ENCODE measurements at regions not wholly inside any gene's neighbourhood (a gene's known extent, or its start where the extent isn't known, plus 50 kb on each side); places are given as distances from the start of the nearest gene placed in this dataset.
"Not testable (repeated sequence)": the region's sequence is repeated elsewhere in the genome, so short reads cannot be mapped to it uniquely, and the experiment has no call there.

GRCh38 chr7:66429498-66430163 lies 199.1 kb upstream of the KCTD7 start:
- H3K4me3 ChIP-seq (ENCODE audit: insufficient read depth, low read depth, low read length) = no peak overlapping the region
- no peaks in the 10 kb centered on the region for H3K9me3 ChIP-seq (ENCODE audit: insufficient read depth, low read depth, low read length)
- peaks cover 4% of the 10 kb centered on the region for H3K4me1 ChIP-seq (ENCODE audit: insufficient read depth, low read length)
- no peaks in the 10 kb centered on the region for H3K27me3 Mint-ChIP-seq (ENCODE audit: low read depth, unreplicated experiment)
- no peak overlapping the region for H3K4me3 Mint-ChIP-seq (ENCODE audit: unreplicated experiment)
- no peaks in the 10 kb centered on the region for H3K36me3 ChIP-seq (ENCODE audit: insufficient read depth, low read length)
- no peaks in the 10 kb centered on the region for H3K79me2 ChIP-seq (ENCODE audit: insufficient read depth, low read length)
- peaks cover 18% of the 10 kb centered on the region for H3K4me1 Mint-ChIP-seq (ENCODE audit: low read depth, unreplicated experiment)
- DNase-seq (ENCODE audit: low read depth) (peak; percentile 5), FAIRE-seq (no peak)
- no peak overlapping the region for H2AFZ ChIP-seq (ENCODE audit: low read depth, low read length)
- TF ChIP-seq EZH2 (IDR thresholded peaks at IDR 0.05; ENCODE audit: insufficient read depth, low read length) (no peak), CTCF (IDR thresholded peaks at IDR 0.05; ENCODE audit: insufficient read depth, low read depth, low read length) (no peak)
- peaks cover 13% of the 10 kb centered on the region for H3K36me3 Mint-ChIP-seq (ENCODE audit: low read depth, unreplicated experiment)
- no peak overlapping the region for H3K9ac ChIP-seq (ENCODE audit: low read length)
- H4K20me1 ChIP-seq (ENCODE audit: insufficient read depth, low read length) = no peaks in the 10 kb centered on the region
- no peaks in the 10 kb centered on the region for H3K27me3 ChIP-seq (ENCODE audit: insufficient read depth, low read length)
- no peak overlapping the region for H3K4me2 ChIP-seq (ENCODE audit: low read length)
- no peak overlapping the region for H3K27ac ChIP-seq (ENCODE audit: low read depth, low read length)
- no peaks in the 10 kb centered on the region for H3K9me3 Mint-ChIP-seq (ENCODE audit: unreplicated experiment)
- peak overlapping the region; percentile 3 for H3K27ac Mint-ChIP-seq (ENCODE audit: unreplicated experiment)

GRCh38 chr7:66430164-66430545 lies 198.5 kb upstream of the KCTD7 start:
- no peak overlapping the region for H3K4me3 Mint-ChIP-seq (ENCODE audit: unreplicated experiment)
- H3K27me3 ChIP-seq (ENCODE audit: insufficient read depth, low read length) = no peaks in the 10 kb centered on the region
- H3K36me3 Mint-ChIP-seq (ENCODE audit: low read depth, unreplicated experiment) = peaks cover 15% of the 10 kb centered on the region
- H3K9ac ChIP-seq (ENCODE audit: low read length) = no peak overlapping the region
- H3K4me1 Mint-ChIP-seq (ENCODE audit: low read depth, unreplicated experiment) = peaks cover 18% of the 10 kb centered on the region
- H3K4me2 ChIP-seq (ENCODE audit: low read length) = no peak overlapping the region
- no peak overlapping the region for H3K4me3 ChIP-seq (ENCODE audit: insufficient read depth, low read depth, low read length)
- no peak overlapping the region for H3K27ac ChIP-seq (ENCODE audit: low read depth, low read length)
- DNase-seq (ENCODE audit: low read depth) = no peak
- no peak overlapping the region for H3K27ac Mint-ChIP-seq (ENCODE audit: unreplicated experiment)
- no peak overlapping the region for H2AFZ ChIP-seq (ENCODE audit: low read depth, low read length)
- H3K9me3 ChIP-seq (ENCODE audit: insufficient read depth, low read depth, low read length) = no peaks in the 10 kb centered on the region
- no peak for FAIRE-seq
- TF ChIP-seq EZH2 (IDR thresholded peaks at IDR 0.05; ENCODE audit: insufficient read depth, low read length) (no peak), CTCF (IDR thresholded peaks at IDR 0.05; ENCODE audit: insufficient read depth, low read depth, low read length) (no peak)
- H3K9me3 Mint-ChIP-seq (ENCODE audit: unreplicated experiment) = no peaks in the 10 kb centered on the region
- H3K4me1 ChIP-seq (ENCODE audit: insufficient read depth, low read length) = peaks cover 4% of the 10 kb centered on the region
- no peaks in the 10 kb centered on the region for H3K79me2 ChIP-seq (ENCODE audit: insufficient read depth, low read length)
- no peaks in the 10 kb centered on the region for H3K27me3 Mint-ChIP-seq (ENCODE audit: low read depth, unreplicated experiment)
- no peaks in the 10 kb centered on the region for H3K36me3 ChIP-seq (ENCODE audit: insufficient read depth, low read length)
- H4K20me1 ChIP-seq (ENCODE audit: insufficient read depth, low read length) = no peaks in the 10 kb centered on the region

- peak overlapping the region; percentile 7 for H3K27ac Mint-ChIP-seq (ENCODE audit: unreplicated experiment)
- not testable (repeated sequence) for H3K27ac ChIP-seq (ENCODE audit: low read depth, low read length)
Measured at GRCh38 chr7:66438703-66439405, 189.8 kb upstream of the KCTD7 start.

More at GRCh38 chr7:66438703-66439405, 189.8 kb upstream of the KCTD7 start:
- H3K9me3 Mint-ChIP-seq (ENCODE audit: unreplicated experiment); FAIRE-seq; H3K36me3 ChIP-seq (ENCODE audit: insufficient read depth, low read length); H3K4me1 ChIP-seq (ENCODE audit: insufficient read depth, low read length); H3K27me3 Mint-ChIP-seq (ENCODE audit: low read depth, unreplicated experiment); H3K9ac ChIP-seq (ENCODE audit: low read length); H2AFZ ChIP-seq (ENCODE audit: low read depth, low read length); H3K4me3 Mint-ChIP-seq (ENCODE audit: unreplicated experiment); H3K4me2 ChIP-seq (ENCODE audit: low read length); H4K20me1 ChIP-seq (ENCODE audit: insufficient read depth, low read length); DNase-seq (ENCODE audit: low read depth); H3K4me3 ChIP-seq (ENCODE audit: insufficient read depth, low read depth, low read length); H3K36me3 Mint-ChIP-seq (ENCODE audit: low read depth, unreplicated experiment); H3K27me3 ChIP-seq (ENCODE audit: insufficient read depth, low read length); H3K9me3 ChIP-seq (ENCODE audit: insufficient read depth, low read depth, low read length); H3K79me2 ChIP-seq (ENCODE audit: insufficient read depth, low read length): not testable (repeated sequence)
- peaks cover 17% of the 10 kb centered on the region for H3K4me1 Mint-ChIP-seq (ENCODE audit: low read depth, unreplicated experiment)
